ENCODE measurements at regions not wholly inside any gene's neighbourhood (a gene's known extent, or its start where the extent isn't known, plus 50 kb on each side); places are given as distances from the start of the nearest gene placed in this dataset.

DNA sequence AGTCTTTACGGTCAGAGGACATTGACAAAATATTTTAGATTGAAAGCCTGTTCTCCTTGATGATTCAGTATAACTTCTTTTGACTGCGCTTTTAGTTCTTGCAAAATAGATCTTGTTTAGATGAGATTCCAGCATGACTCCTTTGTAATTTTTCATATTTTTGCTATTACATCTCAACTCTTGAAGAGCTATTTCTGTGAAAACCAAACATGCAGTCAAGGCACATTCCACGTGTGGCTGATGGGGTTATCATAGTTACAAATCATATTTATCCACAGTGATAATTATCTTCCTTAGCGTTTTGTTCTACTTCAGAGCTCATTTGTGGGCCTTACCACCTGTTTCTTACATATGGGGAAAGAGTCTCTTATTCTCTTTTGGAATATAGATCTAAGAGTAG lies 238.8 kb upstream of the DMRT1 start:
- no peak for DNase-seq
- TF ChIP-seq, protein P1, sequence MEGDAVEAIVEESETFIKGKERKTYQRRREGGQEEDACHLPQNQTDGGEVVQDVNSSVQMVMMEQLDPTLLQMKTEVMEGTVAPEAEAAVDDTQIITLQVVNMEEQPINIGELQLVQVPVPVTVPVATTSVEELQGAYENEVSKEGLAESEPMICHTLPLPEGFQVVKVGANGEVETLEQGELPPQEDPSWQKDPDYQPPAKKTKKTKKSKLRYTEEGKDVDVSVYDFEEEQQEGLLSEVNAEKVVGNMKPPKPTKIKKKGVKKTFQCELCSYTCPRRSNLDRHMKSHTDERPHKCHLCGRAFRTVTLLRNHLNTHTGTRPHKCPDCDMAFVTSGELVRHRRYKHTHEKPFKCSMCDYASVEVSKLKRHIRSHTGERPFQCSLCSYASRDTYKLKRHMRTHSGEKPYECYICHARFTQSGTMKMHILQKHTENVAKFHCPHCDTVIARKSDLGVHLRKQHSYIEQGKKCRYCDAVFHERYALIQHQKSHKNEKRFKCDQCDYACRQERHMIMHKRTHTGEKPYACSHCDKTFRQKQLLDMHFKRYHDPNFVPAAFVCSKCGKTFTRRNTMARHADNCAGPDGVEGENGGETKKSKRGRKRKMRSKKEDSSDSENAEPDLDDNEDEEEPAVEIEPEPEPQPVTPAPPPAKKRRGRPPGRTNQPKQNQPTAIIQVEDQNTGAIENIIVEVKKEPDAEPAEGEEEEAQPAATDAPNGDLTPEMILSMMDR (IDR thresholded peaks at IDR 0.05), result no peak
- TF ChIP-seq POLR2A (IDR thresholded peaks at IDR 0.05), result no peak
- intact Hi-C loops (cut with DNase I; ENCODE audit: low total_unique reads), result no loop called here
- H3K27ac ChIP-seq, result no peak overlapping the region
- H3K27me3 ChIP-seq, result no peaks in the 10 kb centered on the region
- H3K4me1 ChIP-seq, result no peaks in the 10 kb centered on the region
- H3K36me3 ChIP-seq, result no peaks in the 10 kb centered on the region
- no peak overlapping the region for H3K4me3 ChIP-seq
- no peaks in the 10 kb centered on the region for H3K9me3 ChIP-seq

DNA sequence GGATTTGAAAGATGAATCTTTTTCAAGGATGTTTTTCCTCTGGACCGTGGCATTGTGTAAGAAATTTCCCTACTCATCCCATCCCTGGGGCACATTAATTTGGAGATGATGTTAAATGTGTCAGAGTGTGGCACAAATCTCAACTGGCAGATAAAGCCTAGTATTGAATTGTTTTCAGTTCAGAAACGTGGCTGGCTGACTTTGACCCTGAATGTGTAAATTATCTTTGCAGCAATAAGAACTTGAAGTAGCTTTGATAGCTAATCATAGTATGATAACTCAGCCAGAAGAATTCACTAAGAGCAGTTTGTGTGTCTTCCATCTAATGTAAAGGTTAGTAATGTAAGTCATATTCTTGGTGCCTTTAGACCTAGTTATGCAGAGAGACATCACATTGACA lies 238.4 kb upstream of the DMRT1 start:
- no peaks in the 10 kb centered on the region for H3K27me3 ChIP-seq
- no peaks in the 10 kb centered on the region for H3K4me1 ChIP-seq
- no peaks in the 10 kb centered on the region for H3K36me3 ChIP-seq
- intact Hi-C loops (cut with DNase I; ENCODE audit: low total_unique reads), result no loop called here
- no peak for TF ChIP-seq POLR2A (IDR thresholded peaks at IDR 0.05)
- TF ChIP-seq, protein P1 (IDR thresholded peaks at IDR 0.05), result no peak
- H3K9me3 ChIP-seq, result no peaks in the 10 kb centered on the region
- H3K4me3 ChIP-seq, result no peak overlapping the region
- DNase-seq, result no peak
- no peak overlapping the region for H3K27ac ChIP-seq

DNA sequence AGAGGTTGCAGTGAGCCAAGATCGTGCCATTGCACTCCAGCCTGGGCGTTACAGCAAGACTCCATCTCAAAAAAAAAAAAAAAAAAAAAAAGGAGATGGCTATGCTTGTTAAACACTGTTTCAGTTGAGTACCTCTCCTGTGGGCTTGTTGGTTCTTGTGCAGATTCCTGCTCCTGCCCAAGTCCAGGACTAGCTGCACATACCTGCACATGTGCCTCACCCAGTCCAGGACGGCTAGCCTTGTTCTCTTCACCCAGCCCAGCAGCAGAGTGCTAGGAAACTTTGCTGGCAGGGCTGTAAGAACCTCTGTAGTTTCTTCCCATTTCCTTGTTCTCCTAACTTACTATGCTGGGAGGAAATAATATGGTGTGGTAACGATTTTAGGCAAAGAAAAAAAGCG lies 234.1 kb upstream of the DMRT1 start:
- H3K27ac ChIP-seq, result no peak overlapping the region
- H3K9me3 ChIP-seq, result no peaks in the 10 kb centered on the region
- no peaks in the 10 kb centered on the region for H3K4me1 ChIP-seq
- intact Hi-C loops (cut with DNase I; ENCODE audit: low total_unique reads), result no loop called here
- H3K27me3 ChIP-seq, result no peaks in the 10 kb centered on the region
- no peak for DNase-seq
- no peaks in the 10 kb centered on the region for H3K36me3 ChIP-seq
- no peak overlapping the region for H3K4me3 ChIP-seq
- TF ChIP-seq, protein P1 (IDR thresholded peaks at IDR 0.05), result no peak
- no peak for TF ChIP-seq POLR2A (IDR thresholded peaks at IDR 0.05)

DNA sequence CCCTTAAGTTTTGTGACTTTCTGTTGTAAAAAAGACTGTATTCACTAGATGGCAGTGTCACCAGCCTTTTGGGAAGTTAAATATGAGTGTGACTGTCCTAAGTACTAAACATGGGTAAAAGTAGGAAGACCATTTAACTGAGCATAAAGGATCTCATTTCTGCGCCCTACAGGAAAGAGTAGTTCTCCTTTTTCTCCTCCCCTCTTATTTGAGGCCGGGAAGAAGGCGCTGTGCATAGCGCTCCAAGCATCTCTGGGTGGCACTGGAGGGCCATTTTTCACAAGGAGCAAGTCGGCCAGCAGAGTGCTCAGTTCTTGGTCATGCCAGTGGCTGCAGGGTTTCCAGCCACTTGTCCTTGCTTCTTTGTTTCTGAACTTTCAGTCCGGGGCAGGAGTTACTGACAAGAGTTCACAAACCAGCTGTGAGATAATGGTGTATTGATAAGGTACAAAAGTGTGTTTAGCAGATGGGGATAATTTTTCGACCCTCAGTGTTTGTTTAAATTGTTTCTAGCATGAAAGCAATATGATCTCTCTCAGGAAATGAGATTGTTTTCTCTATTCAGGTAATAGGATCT lies 227.6 kb upstream of the DMRT1 start:
- peak in 1 of 2 donors; percentile 5 for TF ChIP-seq POLR2A (IDR thresholded peaks at IDR 0.05)
- TF ChIP-seq, protein P1 (IDR thresholded peaks at IDR 0.05), result peak; percentile 80 to 90 (median 88)
- H3K27ac ChIP-seq, result peak overlapping the region; percentile 58 to 80
- no peaks in the 10 kb centered on the region for H3K36me3 ChIP-seq
- peak; percentile 74 to 82 for DNase-seq
- intact Hi-C loops (cut with DNase I; ENCODE audit: low total_unique reads), result loop anchor here (5.0 kb wide), 1 partner anchor 148 kb away; no protein-coding TSS in a partner anchor
- H3K27me3 ChIP-seq, result no peaks in the 10 kb centered on the region
- H3K9me3 ChIP-seq, result no peaks in the 10 kb centered on the region
- H3K4me3 ChIP-seq, result no peak overlapping the region
- H3K4me1 ChIP-seq, result no peaks in the 10 kb centered on the region

DNA sequence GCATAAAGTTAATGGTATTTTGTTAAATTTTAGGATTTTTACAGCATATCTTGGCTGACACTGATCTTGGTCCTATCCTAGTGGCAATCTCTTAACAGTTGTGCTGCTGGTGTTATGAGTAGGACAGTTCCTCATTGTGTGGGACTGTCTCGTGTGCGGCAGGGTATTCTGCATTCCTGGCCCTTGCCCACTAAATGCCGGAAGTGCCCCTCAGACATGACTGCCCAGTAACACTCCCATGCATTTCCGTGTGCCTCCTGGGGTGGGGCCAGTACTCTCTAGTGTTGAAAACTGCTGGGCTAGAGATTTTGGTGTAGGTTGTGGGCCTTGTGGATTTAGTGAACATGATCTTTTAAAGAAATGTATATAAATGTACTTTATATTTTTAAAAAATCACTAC lies 227.1 kb upstream of the DMRT1 start:
- peak overlapping the region; percentile 58 to 80 for H3K27ac ChIP-seq
- H3K36me3 ChIP-seq, result no peaks in the 10 kb centered on the region
- peaks cover 0 to 3% of the 10 kb centered on the region in 2 donors for H3K4me1 ChIP-seq
- intact Hi-C loops (cut with DNase I; ENCODE audit: low total_unique reads), result loop anchor here (5.0 kb wide), 1 partner anchor 148 kb away; no protein-coding TSS in a partner anchor
- H3K9me3 ChIP-seq, result no peaks in the 10 kb centered on the region
- DNase-seq, result no peak
- no peaks in the 10 kb centered on the region for H3K27me3 ChIP-seq
- TF ChIP-seq POLR2A (IDR thresholded peaks at IDR 0.05), result no peak
- TF ChIP-seq, protein P1 (IDR thresholded peaks at IDR 0.05), result no peak
- no peak overlapping the region for H3K4me3 ChIP-seq
